BJ (cell line): ENCODE measurements at regions not wholly inside any gene's neighbourhood (a gene's known extent, or its start where the extent isn't known, plus 50 kb on each side); places are given as distances from the start of the nearest gene placed in this dataset.

Experiments used
- CTCF ChIA-PET: fragments of 350-600 bp; formaldehyde crosslinking; extraction: SDS; loops from one replicate; lab custom pipeline; 2021; ENCODE audit warnings: antibody characterized with exemption, inconsistent platforms; lab: Yijun Ruan, JAX
- POLR2A ChIA-PET: fragments of 300-600 bp; sonication (Branson Sonifier 250); formaldehyde crosslinking; extraction: SDS; loops from one replicate; lab custom pipeline; 2021; ENCODE audit warnings: antibody characterized with exemption; lab: Charles Lee
- DNase-seq: peaks from one replicate; pipeline ENCODE4 v3.0.0-alpha.2; 2011; ENCODE audit warnings: low read depth
- H3K27me3 ChIP-seq: 2 replicates; pipeline ENCODE4 v1.6.0; 2011; ENCODE audit warnings: low read length; ENCODE audit not compliant: control insufficient read depth, insufficient read depth
- H3K36me3 ChIP-seq: 2 replicates; pipeline ENCODE4 v1.5.1; 2011; ENCODE audit warnings: low read length; ENCODE audit not compliant: control insufficient read depth, insufficient read depth
- H3K4me3 ChIP-seq: 2 replicates; pipeline ENCODE4 v1.5.1; 2011; ENCODE audit warnings: low read depth, mild to moderate bottlenecking, control low read depth, low read length
- TF ChIP-seq, protein P1 (sequence below): IDR thresholded peaks from 2 replicates; pipeline ENCODE4 v1.5.1; 2011; ENCODE audit warnings: low read depth, mild to moderate bottlenecking, control low read depth, inconsistent platforms, low read length, moderate library complexity; ENCODE audit not compliant: insufficient read depth

- no peak overlapping the region for H3K4me3 ChIP-seq
- H3K27me3 ChIP-seq: no peaks in the 10 kb centered on the region
- CTCF ChIA-PET: no interaction called here
- TF ChIP-seq, protein P1, sequence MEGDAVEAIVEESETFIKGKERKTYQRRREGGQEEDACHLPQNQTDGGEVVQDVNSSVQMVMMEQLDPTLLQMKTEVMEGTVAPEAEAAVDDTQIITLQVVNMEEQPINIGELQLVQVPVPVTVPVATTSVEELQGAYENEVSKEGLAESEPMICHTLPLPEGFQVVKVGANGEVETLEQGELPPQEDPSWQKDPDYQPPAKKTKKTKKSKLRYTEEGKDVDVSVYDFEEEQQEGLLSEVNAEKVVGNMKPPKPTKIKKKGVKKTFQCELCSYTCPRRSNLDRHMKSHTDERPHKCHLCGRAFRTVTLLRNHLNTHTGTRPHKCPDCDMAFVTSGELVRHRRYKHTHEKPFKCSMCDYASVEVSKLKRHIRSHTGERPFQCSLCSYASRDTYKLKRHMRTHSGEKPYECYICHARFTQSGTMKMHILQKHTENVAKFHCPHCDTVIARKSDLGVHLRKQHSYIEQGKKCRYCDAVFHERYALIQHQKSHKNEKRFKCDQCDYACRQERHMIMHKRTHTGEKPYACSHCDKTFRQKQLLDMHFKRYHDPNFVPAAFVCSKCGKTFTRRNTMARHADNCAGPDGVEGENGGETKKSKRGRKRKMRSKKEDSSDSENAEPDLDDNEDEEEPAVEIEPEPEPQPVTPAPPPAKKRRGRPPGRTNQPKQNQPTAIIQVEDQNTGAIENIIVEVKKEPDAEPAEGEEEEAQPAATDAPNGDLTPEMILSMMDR: no peak
- no peaks in the 10 kb centered on the region for H3K36me3 ChIP-seq
- POLR2A ChIA-PET: no interaction called here
- DNase-seq: no peak
Measured at GRCh38 chr1:191901651-191902050, 256.6 kb upstream of the RGS18 start.

GRCh38 chr1:191904991-191905390, 253.3 kb upstream of the RGS18 start:
- Histone ChIP-seq H3K27me3 (no peaks in the 10 kb centered on the region), H3K36me3 (no peaks in the 10 kb centered on the region), H3K4me3 (no peak overlapping the region)
- TF ChIP-seq, protein P1: no peak
- POLR2A ChIA-PET: interaction anchor here (0.7 kb wide), 1 partner anchor 268 kb away, joined by 3 read pairs; no protein-coding TSS in a partner anchor
- CTCF ChIA-PET: no interaction called here
- no peak for DNase-seq

DNA sequence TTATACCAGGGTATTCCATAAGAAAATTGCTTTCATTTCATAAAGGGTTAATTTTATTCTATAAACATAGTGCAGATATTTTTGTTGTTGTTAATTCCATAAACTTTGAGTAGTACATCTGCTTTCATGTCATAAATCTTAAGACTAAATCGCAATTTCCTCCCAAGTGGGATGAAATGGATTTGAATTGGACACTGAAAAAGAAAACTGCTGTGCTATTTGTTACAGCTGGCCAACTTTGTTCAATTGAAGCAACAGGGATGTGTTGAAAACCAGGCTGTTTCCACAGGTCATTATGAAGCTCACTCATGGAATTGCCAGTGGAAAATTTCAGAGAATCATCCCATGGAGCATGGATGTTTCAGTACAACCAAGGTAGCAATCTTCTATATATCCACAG, 252.5 kb upstream of the RGS18 start:
- TF ChIP-seq, protein P1: no peak
- no peak overlapping the region for H3K4me3 ChIP-seq
- H3K27me3 ChIP-seq: no peaks in the 10 kb centered on the region
- POLR2A ChIA-PET: no interaction called here
- no peaks in the 10 kb centered on the region for H3K36me3 ChIP-seq
- CTCF ChIA-PET: no interaction called here
- no peak for DNase-seq

- CTCF ChIA-PET: no interaction called here
- no peak for DNase-seq
- TF ChIP-seq, protein P1: no peak
- POLR2A ChIA-PET: no interaction called here
- Histone ChIP-seq H3K4me3 (no peak overlapping the region), H3K36me3 (no peaks in the 10 kb centered on the region), H3K27me3 (no peaks in the 10 kb centered on the region)
Measured at GRCh38 chr1:191907121-191907520, 251.1 kb upstream of the RGS18 start.

GRCh38 chr1:191910245-191910644, 248.0 kb upstream of the RGS18 start:
- Histone ChIP-seq H3K36me3 (no peaks in the 10 kb centered on the region), H3K27me3 (no peaks in the 10 kb centered on the region), H3K4me3 (no peak overlapping the region)
- DNase-seq: no peak
- TF ChIP-seq, protein P1: no peak
- POLR2A ChIA-PET: no interaction called here
- CTCF ChIA-PET: no interaction called here
